Mammary epithelial cell (primary cell): ENCODE measurements at regions not wholly inside any gene's neighbourhood (a gene's known extent, or its start where the extent isn't known, plus 50 kb on each side); places are given as distances from the start of the nearest gene placed in this dataset.

ENCODE experiments used
- CTCF ChIP-seq, 2 donors: IDR thresholded peaks in 1 of 2; conservative IDR thresholded peaks in 1 of 2; 2 replicates each; pipeline ENCODE4 v1.5.1; 2011 to 2012; ENCODE audit warnings: inconsistent platforms in 2 of 2, low read length in 2 of 2, mild to moderate bottlenecking in 2 of 2, control low read depth in 1 of 2, low read depth in 1 of 2; ENCODE audit not compliant: insufficient read depth in 1 of 2; ENCODE audit errors: extremely low read depth in 1 of 2
- EZH2 ChIP-seq: IDR thresholded peaks from 2 replicates; pipeline ENCODE4 v1.6.1; 2012; ENCODE audit warnings: low read length, inconsistent platforms, borderline replicate concordance

GRCh38 chr1:82485591-82486369, 685.0 kb downstream of the ADGRL2 start:
- TF ChIP-seq CTCF (conservative IDR thresholded peaks at IDR 0.05 in 1 of 2, IDR thresholded peaks at IDR 0.05 in 1 of 2; ENCODE audit: extremely low read depth in 1 of 2, insufficient read depth in 1 of 2, low read depth in 1 of 2, low read length in 2 of 2): no peak
- no peak for TF ChIP-seq EZH2
